Memory B cell (primary cell): ENCODE measurements at regions not wholly inside any gene's neighbourhood (a gene's known extent, or its start where the extent isn't known, plus 50 kb on each side); places are given as distances from the start of the nearest gene placed in this dataset.
"Not testable (repeated sequence)": the region's sequence is repeated elsewhere in the genome, so short reads cannot be mapped to it uniquely, and the experiment has no call there.

ENCODE experiments used
- ATAC-seq: fragments of 150-1000 bp; cut with Tn5 transposase; 2 replicates; pipeline ENCODE4 v1.10.0; 2021; ENCODE audit warnings: low read depth, mild to moderate bottlenecking, moderate library complexity
- DNase-seq, 2 donors: peaks; one replicate each; pipeline ENCODE4 v3.0.0; 2022; ENCODE audit warnings: low spot score in 2 of 2
- H3K27ac Mint-ChIP-seq: one replicate; pipeline ENCODE4 v1.8.0; 2022; ENCODE audit warnings: mild to moderate bottlenecking, moderate library complexity, mixed read lengths
- H3K27me3 Mint-ChIP-seq: one replicate; pipeline ENCODE4 v1.8.0; 2022; ENCODE audit warnings: mixed read lengths
- H3K36me3 Mint-ChIP-seq: one replicate; pipeline ENCODE4 v1.8.0; 2022; ENCODE audit warnings: mild to moderate bottlenecking, mixed read lengths
- H3K4me1 Mint-ChIP-seq: one replicate; pipeline ENCODE4 v1.8.0; 2022; ENCODE audit warnings: mixed read lengths
- H3K4me3 Mint-ChIP-seq: one replicate; pipeline ENCODE4 v1.8.0; 2022; ENCODE audit warnings: mild to moderate bottlenecking, moderate library complexity, mixed read lengths
- H3K9me3 Mint-ChIP-seq: one replicate; pipeline ENCODE4 v1.8.0; 2022; ENCODE audit warnings: mixed read lengths

- Mint-ChIP-seq H3K4me1 (peaks cover 1% of the 10 kb centered on the region), H3K36me3 (no peaks in the 10 kb centered on the region), H3K4me3 (no peak overlapping the region), H3K9me3 (peaks cover 11% of the 10 kb centered on the region), H3K27ac (no peak overlapping the region), H3K27me3 (no peaks in the 10 kb centered on the region)
- no peak for ATAC-seq
- DNase-seq = no peak
Measured at GRCh38 chr3:21216598-21216997, 534.4 kb downstream of the ZNF385D start.

GRCh38 chr3:21204122-21204521 lies 546.9 kb downstream of the ZNF385D start:
- H3K36me3 Mint-ChIP-seq, ATAC-seq, H3K27me3 Mint-ChIP-seq, H3K4me3 Mint-ChIP-seq, H3K4me1 Mint-ChIP-seq, H3K27ac Mint-ChIP-seq, DNase-seq: not testable (repeated sequence)
- H3K9me3 Mint-ChIP-seq = peaks cover 16% of the 10 kb centered on the region

- Mint-ChIP-seq H3K27me3 (no peaks in the 10 kb centered on the region), H3K27ac (no peak overlapping the region), H3K4me3 (no peak overlapping the region), H3K36me3 (no peaks in the 10 kb centered on the region), H3K4me1 (no peaks in the 10 kb centered on the region), H3K9me3 (peaks cover 8% of the 10 kb centered on the region)
- no peak for ATAC-seq
- DNase-seq = no peak
Measured at GRCh38 chr3:21195203-21195602, 555.8 kb downstream of the ZNF385D start.

- not testable (repeated sequence) for H3K36me3 Mint-ChIP-seq, DNase-seq, H3K4me1 Mint-ChIP-seq, H3K4me3 Mint-ChIP-seq, H3K27me3 Mint-ChIP-seq, ATAC-seq, H3K27ac Mint-ChIP-seq, H3K9me3 Mint-ChIP-seq
Measured at GRCh38 chr3:21194036-21194435, 557.0 kb downstream of the ZNF385D start.

GRCh38 chr3:21188459-21188858 lies 562.6 kb downstream of the ZNF385D start:
- H3K36me3 Mint-ChIP-seq = no peaks in the 10 kb centered on the region
- DNase-seq = no peak
- ATAC-seq = no peak
- peaks cover 9% of the 10 kb centered on the region for H3K9me3 Mint-ChIP-seq
- H3K4me1 Mint-ChIP-seq = no peaks in the 10 kb centered on the region
- no peaks in the 10 kb centered on the region for H3K27me3 Mint-ChIP-seq
- H3K27ac Mint-ChIP-seq = no peak overlapping the region
- no peak overlapping the region for H3K4me3 Mint-ChIP-seq

GRCh38 chr3:21185816-21186314 lies 565.1 kb downstream of the ZNF385D start:
- Mint-ChIP-seq H3K4me1 (no peaks in the 10 kb centered on the region), H3K9me3 (peaks cover 4% of the 10 kb centered on the region), H3K4me3 (no peak overlapping the region), H3K27me3 (no peaks in the 10 kb centered on the region), H3K27ac (no peak overlapping the region), H3K36me3 (no peaks in the 10 kb centered on the region)
- ATAC-seq = no peak
- no peak for DNase-seq

GRCh38 chr3:21174461-21174860 lies 576.5 kb downstream of the ZNF385D start:
- ATAC-seq (no peak), DNase-seq (no peak)
- no peaks in the 10 kb centered on the region for H3K36me3 Mint-ChIP-seq
- no peaks in the 10 kb centered on the region for H3K27me3 Mint-ChIP-seq
- no peak overlapping the region for H3K4me3 Mint-ChIP-seq
- no peak overlapping the region for H3K27ac Mint-ChIP-seq
- peaks cover 11% of the 10 kb centered on the region for H3K9me3 Mint-ChIP-seq
- H3K4me1 Mint-ChIP-seq = no peaks in the 10 kb centered on the region

- ATAC-seq (no peak), DNase-seq (no peak)
- Mint-ChIP-seq H3K4me3 (no peak overlapping the region), H3K9me3 (peaks cover 2% of the 10 kb centered on the region), H3K27me3 (no peaks in the 10 kb centered on the region), H3K36me3 (no peaks in the 10 kb centered on the region), H3K27ac (no peak overlapping the region), H3K4me1 (no peaks in the 10 kb centered on the region)
Measured at GRCh38 chr3:21170964-21171363, 580.0 kb downstream of the ZNF385D start.

- no peak overlapping the region for H3K27ac Mint-ChIP-seq
- ATAC-seq (no peak), DNase-seq (no peak)
- no peaks in the 10 kb centered on the region for H3K36me3 Mint-ChIP-seq
- H3K4me3 Mint-ChIP-seq = no peak overlapping the region
- no peaks in the 10 kb centered on the region for H3K4me1 Mint-ChIP-seq
- H3K9me3 Mint-ChIP-seq = no peaks in the 10 kb centered on the region
- no peaks in the 10 kb centered on the region for H3K27me3 Mint-ChIP-seq
Measured at GRCh38 chr3:21169948-21170347, 581.1 kb downstream of the ZNF385D start.

GRCh38 chr3:21168471-21168870 lies 582.5 kb downstream of the ZNF385D start:
- Mint-ChIP-seq H3K4me3 (no peak overlapping the region), H3K9me3 (no peaks in the 10 kb centered on the region), H3K27me3 (no peaks in the 10 kb centered on the region), H3K36me3 (no peaks in the 10 kb centered on the region), H3K4me1 (no peaks in the 10 kb centered on the region), H3K27ac (no peak overlapping the region)
- ATAC-seq (no peak), DNase-seq (no peak)

- Mint-ChIP-seq H3K9me3 (peaks cover 1% of the 10 kb centered on the region), H3K4me3 (no peak overlapping the region), H3K4me1 (no peaks in the 10 kb centered on the region), H3K36me3 (no peaks in the 10 kb centered on the region), H3K27ac (no peak overlapping the region), H3K27me3 (no peaks in the 10 kb centered on the region)
- ATAC-seq (no peak), DNase-seq (no peak)
Measured at GRCh38 chr3:21163956-21164355, 587.1 kb downstream of the ZNF385D start.

GRCh38 chr3:21159543-21159906 lies 591.5 kb downstream of the ZNF385D start:
- Mint-ChIP-seq H3K4me1 (no peaks in the 10 kb centered on the region), H3K36me3 (no peaks in the 10 kb centered on the region), H3K27ac (no peak overlapping the region), H3K4me3 (no peak overlapping the region), H3K27me3 (no peaks in the 10 kb centered on the region), H3K9me3 (peaks cover 4% of the 10 kb centered on the region)
- ATAC-seq = no peak
- DNase-seq = no peak

- DNase-seq (no peak), ATAC-seq (no peak)
- H3K4me1 Mint-ChIP-seq = no peaks in the 10 kb centered on the region
- H3K4me3 Mint-ChIP-seq = no peak overlapping the region
- H3K27me3 Mint-ChIP-seq = no peaks in the 10 kb centered on the region
- no peaks in the 10 kb centered on the region for H3K36me3 Mint-ChIP-seq
- no peak overlapping the region for H3K27ac Mint-ChIP-seq
- H3K9me3 Mint-ChIP-seq = peaks cover 4% of the 10 kb centered on the region
Measured at GRCh38 chr3:21158861-21159542, 592.0 kb downstream of the ZNF385D start.

GRCh38 chr3:21154911-21155310 lies 596.1 kb downstream of the ZNF385D start:
- Mint-ChIP-seq H3K4me1 (no peaks in the 10 kb centered on the region), H3K4me3 (no peak overlapping the region), H3K27me3 (no peaks in the 10 kb centered on the region), H3K9me3 (peaks cover 4% of the 10 kb centered on the region), H3K36me3 (no peaks in the 10 kb centered on the region), H3K27ac (no peak overlapping the region)
- DNase-seq = no peak
- no peak for ATAC-seq

- ATAC-seq (no peak), DNase-seq (no peak)
- Mint-ChIP-seq H3K9me3 (peaks cover 2% of the 10 kb centered on the region), H3K27ac (no peak overlapping the region), H3K27me3 (no peaks in the 10 kb centered on the region), H3K4me3 (no peak overlapping the region), H3K4me1 (no peaks in the 10 kb centered on the region), H3K36me3 (no peaks in the 10 kb centered on the region)
Measured at GRCh38 chr3:21152555-21152954, 598.5 kb downstream of the ZNF385D start.
